GM18517 (cell line): ENCODE measurements at regions not wholly inside any gene's neighbourhood (a gene's known extent, or its start where the extent isn't known, plus 50 kb on each side); places are given as distances from the start of the nearest gene placed in this dataset.
"Not testable (repeated sequence)": the region's sequence is repeated elsewhere in the genome, so short reads cannot be mapped to it uniquely, and the experiment has no call there.

Experiments
- ATAC-seq: cut with Tn5 transposase; IDR thresholded peaks from one replicate; pipeline ENCODE4 v1.9.1; 2021; ENCODE audit warnings: mild to moderate bottlenecking, moderate library complexity; ENCODE audit not compliant: unreplicated experiment

DNA sequence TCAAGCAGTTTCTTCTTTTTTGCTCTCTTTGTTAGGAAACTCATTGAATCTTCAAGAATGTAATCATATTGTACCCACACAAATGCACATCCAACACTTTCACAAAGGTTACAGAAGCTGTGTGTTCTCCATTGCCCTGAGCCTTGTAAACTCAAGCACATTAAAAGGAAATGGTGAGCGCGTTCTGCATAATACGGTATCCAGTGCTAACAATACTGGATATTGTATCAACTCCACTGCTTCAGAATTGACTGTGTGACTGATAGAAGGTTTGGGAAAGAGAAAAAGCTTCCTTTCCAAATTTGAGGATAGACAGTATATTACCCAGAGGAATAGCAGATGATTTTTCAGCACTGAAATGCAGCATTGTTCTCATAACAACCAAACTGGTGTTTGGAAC lies 268.9 kb upstream of the RBMS3 start:
- ATAC-seq, result no peak

DNA sequence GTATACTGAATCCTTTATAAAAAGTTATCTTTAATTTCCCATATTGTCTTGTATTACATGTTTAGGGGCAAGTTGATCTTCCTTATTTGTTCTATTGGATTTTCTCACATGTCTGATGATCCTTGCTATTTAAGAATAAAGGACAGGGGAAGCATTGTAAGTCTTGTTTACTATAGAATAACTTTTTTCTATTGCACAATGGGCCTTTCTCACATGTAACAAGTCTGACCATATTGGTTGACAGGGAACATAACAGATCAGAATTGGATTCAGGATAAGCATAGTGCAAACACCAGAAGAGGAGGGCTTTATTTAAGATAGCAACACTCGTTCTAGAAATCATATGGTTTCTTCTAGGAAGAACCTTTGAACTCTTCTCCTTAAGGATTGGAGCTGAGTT lies 257.9 kb upstream of the RBMS3 start:
- no peak for ATAC-seq

DNA sequence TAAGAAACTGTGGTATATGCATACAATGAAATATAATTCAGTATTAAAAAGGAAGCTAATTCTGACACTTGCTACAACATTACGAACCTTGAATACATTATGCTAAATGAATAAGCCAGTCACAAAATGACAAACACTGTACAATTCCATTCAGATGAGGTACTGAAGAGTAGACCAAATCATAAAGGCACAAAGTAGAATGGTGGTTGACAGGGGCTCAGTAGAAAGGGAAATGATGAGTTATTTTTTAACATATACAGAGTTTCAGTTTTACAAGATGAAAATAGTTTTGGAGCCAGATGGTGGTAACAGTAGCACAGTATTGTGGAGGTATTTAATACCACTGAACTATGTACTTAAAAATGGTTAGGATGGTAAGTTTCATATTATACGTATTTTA lies 254.6 kb upstream of the RBMS3 start:
- peak; percentile 97 for ATAC-seq

GRCh38 chr3:29026959-29027358 lies 253.9 kb upstream of the RBMS3 start:
- no peak for ATAC-seq

DNA sequence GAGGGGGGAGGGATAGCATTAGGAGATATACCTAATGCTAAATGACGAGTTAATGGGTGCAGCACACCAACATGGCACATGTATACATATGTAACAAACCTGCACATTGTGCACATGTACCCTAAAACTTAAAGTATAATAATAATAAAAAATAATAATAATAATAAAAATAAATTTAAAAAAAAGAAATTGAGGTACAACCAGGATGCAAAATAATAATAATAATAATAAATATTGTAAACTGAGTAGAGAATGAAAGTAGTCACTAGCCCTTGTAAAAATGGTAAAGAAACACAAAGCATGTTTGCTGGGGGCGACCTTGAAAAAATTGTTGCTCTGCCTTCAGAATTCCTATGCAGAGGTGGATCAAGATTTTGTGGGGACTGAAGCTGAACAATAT lies 249.7 kb upstream of the RBMS3 start:
- ATAC-seq, result not testable (repeated sequence)

DNA sequence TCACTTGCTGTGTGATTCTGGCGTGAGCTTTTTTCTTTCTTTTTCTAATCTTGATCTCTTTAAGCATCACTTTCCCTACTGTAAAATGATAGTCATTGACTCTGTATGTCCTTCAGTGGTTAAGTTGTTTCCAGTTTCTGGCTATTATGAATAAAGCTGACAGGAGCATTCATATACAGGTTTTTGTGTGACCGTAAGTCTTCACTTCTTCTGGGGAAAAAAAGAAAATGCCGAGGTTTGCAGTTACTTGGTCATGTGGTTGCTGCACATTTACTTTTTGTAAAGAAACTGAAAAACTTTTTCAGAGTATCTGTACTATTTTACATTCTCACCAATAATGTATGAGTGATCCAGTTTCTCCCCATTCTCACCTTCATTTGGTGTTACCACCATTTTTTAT lies 247.4 kb upstream of the RBMS3 start:
- ATAC-seq, result no peak

- ATAC-seq, result no peak
Observed at GRCh38 chr3:29050155-29050554, 230.7 kb upstream of the RBMS3 start.

GRCh38 chr3:29057326-29057725 lies 223.5 kb upstream of the RBMS3 start:
- ATAC-seq, result no peak

- no peak for ATAC-seq
Observed at GRCh38 chr3:29064085-29064484, 216.8 kb upstream of the RBMS3 start.

DNA sequence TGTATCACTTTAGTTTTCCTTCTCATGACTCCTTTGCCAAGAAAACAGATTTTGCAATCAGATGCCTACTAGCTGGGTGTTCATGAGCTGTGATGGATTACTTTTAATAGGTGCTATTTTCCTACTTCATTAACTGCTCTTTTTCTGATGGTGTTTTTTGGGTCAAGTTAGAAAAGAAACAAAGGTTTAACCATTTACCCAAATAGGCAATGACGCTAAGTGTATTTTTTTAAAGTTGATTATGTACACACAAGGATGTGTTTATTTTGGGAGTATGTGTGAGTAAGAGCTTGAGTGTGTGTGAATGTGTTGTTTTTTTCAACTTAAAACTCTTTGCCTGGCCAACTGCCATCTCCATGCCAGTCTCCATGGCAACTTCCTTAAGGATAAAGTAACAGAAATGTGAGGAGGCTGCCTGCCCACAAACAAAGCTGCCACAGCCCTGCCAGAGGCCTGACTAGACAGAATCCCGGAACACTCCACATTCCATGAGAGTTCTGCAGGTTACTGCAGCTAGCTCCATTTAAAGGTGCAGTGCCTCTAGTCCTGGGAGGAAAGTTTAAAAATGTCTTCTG lies 215.6 kb upstream of the RBMS3 start:
- no peak for ATAC-seq

GRCh38 chr3:29067007-29067406 lies 213.9 kb upstream of the RBMS3 start:
- no peak for ATAC-seq

DNA sequence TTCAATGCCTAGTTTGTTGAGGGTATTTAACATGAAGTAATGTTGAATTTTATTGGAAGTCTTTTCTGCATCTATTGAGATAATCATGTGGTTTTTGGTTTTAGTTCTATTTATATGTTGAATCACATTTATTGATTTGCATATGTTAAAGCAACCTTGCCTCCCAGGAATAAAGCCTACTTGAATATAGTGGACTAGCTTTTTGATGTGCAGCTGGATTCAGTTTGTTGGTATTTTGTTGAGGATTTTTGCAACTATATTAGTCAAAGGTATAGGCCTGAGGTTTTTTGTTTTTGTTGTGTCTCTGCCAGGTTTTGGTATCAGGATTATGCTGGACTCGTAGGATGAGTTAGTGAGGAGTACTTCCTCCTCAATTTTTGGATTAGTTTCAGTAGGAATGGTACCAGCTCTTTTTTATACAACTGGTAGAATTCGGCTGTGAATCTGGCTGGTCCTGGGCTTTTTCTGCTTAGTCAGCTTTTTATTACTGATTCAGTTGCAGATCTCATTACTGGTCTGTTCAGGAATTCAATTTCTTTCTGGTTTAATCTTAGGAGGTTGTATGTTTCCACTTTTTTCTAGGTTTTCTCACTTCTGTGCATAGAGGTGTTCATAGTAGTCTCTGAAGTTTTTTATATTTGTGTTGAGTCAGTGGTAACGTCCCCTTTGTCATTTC lies 209.8 kb upstream of the RBMS3 start:
- no peak for ATAC-seq

DNA sequence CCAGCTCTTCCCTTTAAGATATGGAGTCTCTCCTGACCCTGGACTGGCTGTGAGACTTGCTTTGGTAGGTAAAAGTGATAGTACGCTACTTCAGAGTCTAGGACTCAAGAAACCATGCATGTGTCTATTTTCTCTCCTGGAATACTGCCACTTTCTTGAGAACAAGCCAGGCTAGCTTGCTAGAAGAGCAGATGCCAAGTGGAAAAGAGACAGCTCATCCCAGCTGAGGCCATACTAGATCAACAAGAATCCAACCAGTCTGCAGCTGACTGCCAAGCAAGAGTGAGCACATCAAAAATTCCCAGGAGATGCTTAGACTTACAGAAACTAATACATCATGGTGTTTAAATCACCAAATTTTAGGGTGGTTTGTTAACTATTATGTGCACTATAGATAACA lies 208.3 kb upstream of the RBMS3 start:
- no peak for ATAC-seq

DNA sequence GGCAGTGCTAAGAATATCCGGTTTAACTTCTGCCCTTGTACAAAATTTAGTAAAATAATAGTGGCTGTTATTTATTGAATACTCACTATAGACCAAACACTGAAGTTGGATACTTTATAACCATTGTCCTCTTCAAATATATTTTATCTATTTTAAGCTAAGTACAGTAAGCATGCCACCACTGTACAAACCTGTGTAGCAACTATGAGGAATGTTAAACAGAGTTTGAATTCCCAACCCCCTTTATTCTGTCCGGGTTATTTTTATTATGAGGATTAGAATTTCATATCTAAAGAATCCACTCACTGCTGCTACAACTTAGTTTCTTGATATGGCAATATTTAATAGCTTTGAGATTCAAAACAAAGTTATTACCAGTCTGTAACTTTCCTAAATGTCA lies 203.5 kb upstream of the RBMS3 start:
- ATAC-seq, result no peak

DNA sequence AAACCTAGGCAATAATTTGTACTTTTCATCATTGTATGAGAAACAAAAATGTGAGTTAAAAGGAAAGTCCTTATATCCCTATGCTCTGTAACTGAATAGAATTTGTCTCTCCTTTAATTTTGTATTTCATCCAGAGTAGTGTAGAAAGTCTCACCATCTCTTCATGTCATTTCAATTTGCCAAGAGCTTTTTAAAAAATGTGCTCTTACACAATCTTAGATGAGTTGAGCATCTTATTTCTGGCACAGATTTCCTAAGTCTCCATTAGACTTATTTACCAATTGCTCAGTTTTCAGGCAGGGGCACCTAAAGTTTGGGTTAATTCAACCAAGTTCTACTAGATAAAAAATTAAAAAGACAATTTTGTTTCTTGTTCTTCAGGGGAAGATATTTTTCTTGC lies 201.5 kb upstream of the RBMS3 start:
- no peak for ATAC-seq

DNA sequence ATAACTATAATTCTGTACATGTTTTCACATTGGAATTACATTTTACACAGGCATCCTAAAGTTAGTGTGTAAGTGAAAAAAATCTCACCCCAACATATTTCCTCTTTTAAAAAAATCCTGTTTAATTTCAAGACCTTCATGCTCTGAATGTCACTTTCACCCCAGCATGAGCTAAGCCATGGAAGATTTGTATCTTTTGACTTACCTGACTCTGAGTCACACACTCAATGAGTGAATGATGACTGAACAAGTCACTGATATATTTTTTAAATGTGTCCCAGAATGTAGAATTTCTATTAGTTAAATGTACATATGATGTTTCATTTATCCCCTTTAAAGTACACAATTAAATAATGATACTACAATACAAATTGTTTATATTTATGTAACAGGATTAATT lies 199.9 kb upstream of the RBMS3 start:
- no peak for ATAC-seq

DNA sequence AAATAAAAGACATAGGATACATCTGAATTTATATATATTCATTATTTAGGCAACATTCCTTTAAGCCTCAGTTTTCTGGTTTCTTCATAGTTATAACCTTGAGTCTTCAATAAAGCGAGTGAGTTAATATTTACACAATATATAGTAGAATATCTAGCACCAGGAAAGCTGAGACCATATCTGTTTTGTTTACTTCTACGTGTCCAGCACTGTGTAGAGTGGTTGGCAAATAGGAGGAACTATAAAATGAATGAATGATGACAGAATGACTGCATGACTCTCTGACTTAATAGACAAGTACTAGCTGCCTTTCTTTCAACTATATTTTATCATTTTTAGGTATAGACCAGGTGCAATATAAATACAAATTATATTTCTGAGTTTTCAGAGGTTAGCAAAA lies 197.8 kb upstream of the RBMS3 start:
- ATAC-seq, result no peak

DNA sequence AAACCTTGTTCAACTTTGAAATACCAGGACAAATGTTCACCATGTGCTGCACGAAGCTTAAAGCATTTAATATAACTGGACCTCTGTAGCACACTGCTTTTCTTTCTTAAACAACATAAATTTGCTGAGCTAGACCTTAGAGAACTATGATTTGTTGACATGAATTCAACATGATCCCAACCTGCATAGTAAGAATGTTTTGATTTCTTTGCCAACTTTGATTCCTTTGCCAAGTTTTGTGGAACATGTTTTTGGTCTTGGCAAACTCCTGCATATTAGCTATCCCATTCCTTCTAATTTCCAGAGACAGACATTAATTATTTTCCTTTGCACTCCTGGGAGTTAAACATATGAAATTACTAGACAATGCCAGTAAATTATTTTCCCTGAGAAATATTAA lies 197.2 kb upstream of the RBMS3 start:
- no peak for ATAC-seq

DNA sequence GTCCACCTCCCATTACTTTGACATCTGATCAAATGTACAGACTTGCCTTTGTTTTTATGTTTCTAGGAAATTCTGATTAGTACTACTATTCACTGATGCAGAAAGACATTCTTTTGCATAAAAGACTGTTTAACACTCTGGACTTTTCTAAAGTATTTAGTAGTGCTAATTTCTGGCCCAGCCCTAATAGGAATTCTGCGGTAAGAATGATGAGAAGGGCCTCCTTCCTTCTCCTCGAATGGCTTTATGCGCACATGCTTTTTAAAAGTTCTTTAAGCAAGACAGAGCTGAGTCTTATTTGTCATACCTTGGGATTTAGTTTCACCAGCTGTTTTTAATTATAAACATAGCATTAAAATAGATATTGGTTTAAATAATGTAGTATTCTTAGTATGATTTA lies 192.3 kb upstream of the RBMS3 start:
- no peak for ATAC-seq

DNA sequence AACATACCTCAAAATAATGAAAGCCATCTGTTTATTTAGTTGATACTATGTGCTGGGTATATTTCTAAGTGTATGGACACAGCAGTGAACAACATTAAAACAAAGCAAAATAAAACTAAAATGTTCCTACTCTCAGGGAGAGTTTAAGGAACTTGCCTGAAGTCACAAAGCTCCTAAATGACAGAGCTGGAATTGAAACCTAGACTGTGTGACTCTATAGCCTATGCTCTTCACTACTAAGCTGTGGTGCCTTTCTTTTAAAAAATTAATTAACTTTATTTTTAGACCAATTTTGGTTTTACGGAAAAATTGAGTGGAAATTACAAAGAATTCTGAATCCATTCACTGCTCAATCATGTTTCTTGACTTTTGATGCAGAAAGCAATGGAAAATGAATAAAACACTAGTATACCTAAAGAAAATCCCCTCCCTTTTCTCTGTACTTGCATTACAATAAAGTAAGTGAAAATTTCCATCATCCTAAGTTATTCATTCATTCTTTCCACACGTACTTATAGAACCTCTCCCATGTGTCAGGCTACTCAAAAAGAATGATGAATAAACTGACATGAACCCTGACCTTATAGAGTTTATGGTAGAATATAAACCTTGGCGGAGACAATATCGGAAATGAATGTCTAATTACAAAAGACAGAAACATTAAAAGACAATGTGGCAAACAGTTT lies 189.8 kb upstream of the RBMS3 start:
- no peak for ATAC-seq

GRCh38 chr3:29091599-29092189 lies 189.2 kb upstream of the RBMS3 start:
- ATAC-seq, result no peak

GRCh38 chr3:29092348-29092747 lies 188.5 kb upstream of the RBMS3 start:
- ATAC-seq, result no peak
